ENCODE measurements at regions not wholly inside any gene's neighbourhood (a gene's known extent, or its start where the extent isn't known, plus 50 kb on each side); places are given as distances from the start of the nearest gene placed in this dataset.
"Not testable (repeated sequence)": the region's sequence is repeated elsewhere in the genome, so short reads cannot be mapped to it uniquely, and the experiment has no call there.

DNA sequence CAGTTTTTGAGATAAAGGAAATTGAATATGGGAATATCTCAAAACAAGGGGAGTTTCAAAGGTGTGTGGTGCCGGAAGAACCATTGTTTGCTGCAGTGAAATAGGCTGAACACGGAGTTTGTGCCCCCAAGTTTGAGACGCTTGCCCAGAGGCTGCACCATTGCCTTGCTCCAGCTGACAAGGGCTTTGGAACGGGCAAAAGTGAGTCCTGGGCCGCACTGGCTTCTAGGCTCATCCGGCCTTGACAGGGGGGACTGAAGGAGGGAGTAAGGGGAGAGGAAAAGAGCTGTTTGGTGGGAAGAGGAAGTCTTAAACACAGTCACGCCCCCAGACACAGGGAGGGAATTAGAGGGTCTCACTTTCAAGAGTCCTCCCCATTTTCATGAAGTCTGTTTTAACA, 269.9 kb downstream of the FAM43A start:
- no peak for DNase-seq

DNA sequence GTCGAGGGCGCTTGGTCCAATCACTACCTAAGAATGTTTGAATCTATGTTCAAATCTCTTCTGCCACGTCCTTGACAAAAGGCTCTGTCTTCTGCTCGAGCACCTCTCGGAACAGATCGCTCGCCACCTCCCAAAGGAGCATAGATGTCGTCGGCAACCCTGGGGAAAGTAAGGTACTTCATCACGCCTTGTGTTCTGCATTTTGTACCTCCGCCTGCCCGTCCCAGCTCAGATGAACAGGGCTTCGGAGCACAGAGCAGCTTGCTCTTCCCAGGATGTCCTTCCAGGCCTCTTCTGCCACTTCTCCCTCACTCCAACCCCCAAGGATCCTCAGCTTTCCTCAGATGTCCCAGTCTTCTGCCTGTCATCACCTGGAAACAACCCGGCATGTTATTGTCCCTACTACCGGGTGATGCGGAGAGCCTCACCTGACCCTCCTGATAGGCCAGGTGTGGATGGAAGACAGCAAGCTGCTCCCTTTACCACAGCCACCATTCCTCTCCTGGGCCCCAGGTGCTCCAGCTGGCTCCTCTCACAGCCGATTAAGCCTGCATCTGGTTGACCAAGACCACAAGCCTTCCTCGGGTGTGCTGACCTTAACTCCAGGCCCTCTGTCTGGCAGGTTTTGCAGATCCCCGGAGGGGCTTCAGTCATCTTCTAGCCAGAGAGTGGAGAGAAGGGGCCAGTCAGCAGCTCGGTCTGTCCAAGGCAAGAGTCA, 270.5 kb downstream of the FAM43A start:
- DNase-seq = no peak

DNA sequence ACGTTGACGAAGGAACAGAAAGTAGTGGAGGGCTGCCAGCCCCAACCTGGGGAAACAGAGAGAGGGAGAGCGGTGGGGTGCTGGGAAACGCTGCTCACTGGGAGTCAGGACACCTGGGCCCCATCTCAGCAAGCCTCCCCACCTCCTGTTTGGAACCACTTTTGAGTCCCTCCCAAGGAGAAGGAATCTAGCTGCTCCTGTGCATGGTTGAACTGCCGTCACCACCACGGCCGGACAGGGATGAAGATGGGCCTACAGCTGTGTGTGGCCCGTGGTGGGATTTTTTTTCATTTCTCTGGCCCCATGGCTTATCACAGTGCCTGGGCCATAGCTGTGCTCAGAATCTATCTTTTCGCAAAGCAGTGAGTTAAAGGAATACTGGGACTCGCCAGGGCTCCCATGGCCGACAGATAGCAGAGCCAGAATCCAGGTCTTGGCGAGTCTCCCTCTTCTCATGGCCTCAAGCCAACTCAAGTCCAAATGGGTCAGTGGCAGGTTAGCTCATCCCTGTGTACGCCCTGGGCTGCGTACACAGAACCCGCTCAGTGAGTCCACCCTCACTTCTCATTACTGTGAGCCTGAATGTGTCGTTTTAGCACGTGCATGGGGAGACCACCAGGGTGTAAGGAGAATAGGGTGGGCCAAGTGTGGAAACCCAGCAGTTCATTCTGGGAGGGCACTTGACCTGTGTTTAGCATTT, 271.2 kb downstream of the FAM43A start:
- no peak for DNase-seq

DNA sequence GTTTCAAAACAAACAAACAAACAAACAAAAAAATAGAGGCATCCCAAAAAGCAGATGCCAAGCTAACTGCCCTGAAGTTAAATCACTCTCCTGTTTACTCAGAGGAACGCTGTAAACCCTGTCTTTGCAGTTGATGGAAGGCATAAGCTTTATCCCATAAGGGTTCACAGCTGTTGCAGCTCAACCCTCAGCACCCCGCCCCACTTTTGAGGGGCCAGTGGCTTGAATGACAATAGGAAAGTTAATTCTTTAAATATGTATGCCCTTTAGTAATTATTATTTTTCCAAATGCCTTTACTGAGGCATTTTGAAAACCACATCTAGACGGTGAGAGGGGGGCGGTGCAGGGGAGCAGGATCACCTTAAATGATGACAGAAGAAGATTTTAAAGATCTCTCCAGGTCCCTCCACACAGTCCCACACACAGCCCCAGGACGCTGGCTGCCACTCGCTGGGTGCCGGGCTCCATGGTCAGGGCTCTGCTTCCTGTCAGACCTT, 272.1 kb downstream of the FAM43A start:
- no peak for DNase-seq

DNA sequence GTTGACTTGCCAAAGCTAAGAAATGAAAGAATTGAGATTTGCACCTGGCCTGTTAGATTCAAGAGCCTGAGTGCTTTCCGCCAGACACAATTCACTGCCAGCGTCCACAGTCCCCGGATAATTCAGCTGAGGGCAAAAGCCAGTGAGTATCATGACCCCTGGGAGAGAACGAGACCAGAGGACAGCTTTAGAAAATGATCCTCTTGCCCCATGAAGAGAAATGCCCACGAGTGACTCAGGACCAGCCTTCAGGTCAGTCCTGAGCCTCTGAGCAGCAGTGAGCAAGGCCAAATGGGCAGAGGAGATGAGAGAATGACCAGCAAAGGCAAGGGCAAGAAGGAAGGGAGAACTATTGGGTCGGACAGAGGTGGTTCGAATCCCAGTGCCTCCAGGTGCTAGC, 273.5 kb downstream of the FAM43A start:
- DNase-seq = no peak

DNA sequence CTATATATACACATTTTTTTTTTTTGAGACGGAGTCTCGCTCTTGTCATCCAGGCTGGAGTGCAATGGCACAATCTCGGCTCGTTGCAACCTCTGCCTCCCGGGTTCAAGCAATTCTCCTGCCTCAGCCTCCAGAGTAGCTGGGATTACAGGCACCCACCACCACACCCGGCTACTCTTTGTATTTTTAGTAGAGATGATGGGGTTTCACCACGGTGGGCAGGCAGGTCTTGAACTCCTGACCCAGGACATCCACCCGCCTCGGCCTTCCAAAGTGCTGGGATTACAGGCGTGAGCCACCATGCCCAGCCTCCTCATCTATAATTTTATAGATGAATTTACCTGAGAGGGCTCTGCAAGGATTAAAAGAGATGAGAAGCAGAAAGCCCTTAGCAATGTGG, 274.0 kb downstream of the FAM43A start:
- DNase-seq = not testable (repeated sequence)

DNA sequence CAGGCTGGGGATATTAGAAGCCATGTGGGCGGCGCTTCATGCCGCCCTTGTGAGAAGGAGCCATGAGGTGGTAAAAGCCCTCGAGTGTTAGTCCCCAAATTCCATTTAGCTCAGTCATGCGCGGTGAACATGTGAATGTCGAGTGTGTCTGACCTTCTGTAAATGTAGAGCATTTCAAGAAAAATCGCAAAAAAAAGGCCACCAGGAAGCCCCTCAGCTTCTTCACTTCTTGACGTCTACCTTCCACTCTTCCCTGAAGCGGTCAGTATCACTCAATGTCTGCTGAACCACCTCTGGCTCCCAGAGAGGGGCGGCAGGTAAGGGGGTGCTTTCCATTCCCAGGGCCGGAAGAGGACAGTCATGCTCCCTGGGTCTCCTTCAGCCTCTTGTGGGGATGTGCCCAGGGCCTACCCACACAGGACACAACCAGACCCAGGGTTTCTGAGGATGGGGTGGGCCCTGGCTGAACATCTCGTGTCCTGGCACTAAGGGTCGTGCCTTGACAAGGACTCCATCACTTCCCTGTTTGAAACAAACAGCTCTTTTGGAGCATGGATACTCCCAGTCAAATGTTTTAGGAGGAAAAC, 274.9 kb downstream of the FAM43A start:
- no peak for DNase-seq

DNA sequence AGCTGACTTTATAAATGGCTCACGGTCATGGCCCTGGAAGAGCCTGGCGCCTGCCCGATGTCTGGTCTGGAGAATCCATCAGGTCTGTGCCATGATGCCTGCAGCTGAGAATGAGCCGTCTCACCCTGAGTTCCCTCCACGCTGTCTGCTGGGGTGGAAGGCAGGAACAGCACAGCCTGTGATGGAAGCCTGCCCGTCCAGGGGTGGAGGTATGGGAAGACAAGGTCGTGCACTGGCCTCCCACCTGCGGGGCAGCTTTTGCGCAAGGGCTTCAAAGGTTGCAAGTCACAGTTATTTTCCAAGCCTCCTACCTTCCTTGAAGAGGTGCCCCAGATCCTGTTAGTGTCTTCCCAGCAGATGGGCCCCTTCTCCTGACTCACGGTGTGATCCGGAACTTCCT, 275.5 kb downstream of the FAM43A start:
- no peak for DNase-seq

DNA sequence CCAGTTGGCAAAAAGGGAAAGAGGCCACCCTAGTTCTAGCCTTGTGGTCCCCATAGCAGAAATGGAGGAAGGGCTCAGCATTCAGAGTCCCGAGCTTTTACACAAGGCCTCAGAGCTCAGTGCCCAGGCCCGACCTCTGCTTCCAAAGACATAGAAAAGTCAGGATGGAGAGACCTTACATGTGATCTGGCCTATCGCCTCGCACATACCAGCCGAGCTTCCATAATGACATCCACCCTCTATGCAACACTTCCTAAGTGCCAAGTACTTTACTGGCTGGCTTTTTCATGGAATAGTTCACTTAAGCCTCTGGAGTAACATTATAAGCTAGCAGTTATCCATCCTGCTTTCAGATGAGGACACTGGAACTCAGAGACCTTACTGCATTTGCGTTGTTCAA, 275.9 kb downstream of the FAM43A start:
- DNase-seq = no peak

DNA sequence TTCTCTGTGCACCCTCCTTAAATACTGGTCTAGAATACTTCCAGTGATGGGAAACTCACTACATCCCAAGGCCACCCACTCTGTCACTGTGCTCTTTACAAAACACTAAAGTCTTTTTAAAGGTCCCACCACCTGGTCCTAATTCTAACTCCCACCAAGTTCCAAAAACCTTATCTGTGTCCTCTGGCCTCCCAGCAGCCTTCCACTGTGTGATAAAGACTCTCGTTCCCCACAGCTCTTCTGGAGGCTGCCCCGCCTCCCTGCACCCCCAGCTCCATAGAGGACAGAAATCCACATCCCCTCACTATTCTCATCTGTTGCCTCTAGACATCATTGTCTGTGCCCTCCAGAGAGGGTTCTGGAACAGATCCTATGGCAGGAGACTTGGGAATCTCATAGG, 276.4 kb downstream of the FAM43A start:
- DNase-seq = no peak

DNA sequence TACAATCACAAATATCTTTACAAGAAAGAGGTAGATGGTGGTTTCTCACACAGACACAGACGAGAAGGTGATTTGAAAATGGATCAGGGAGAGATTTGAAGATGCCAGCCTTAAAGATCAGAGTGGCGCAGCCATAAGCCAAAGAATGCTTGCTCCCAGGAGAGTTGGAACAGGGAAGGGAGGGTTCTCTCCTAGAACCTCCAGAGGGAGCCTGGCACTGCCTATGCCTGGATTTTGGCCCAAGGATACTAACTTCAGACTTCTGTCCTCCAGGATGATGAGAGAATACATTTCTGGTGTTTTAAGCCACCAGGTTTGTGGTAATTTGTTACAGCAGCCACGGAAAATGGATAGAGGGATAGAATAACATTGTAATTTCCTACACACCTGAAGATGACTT, 279.1 kb downstream of the FAM43A start:
- no peak for DNase-seq

DNA sequence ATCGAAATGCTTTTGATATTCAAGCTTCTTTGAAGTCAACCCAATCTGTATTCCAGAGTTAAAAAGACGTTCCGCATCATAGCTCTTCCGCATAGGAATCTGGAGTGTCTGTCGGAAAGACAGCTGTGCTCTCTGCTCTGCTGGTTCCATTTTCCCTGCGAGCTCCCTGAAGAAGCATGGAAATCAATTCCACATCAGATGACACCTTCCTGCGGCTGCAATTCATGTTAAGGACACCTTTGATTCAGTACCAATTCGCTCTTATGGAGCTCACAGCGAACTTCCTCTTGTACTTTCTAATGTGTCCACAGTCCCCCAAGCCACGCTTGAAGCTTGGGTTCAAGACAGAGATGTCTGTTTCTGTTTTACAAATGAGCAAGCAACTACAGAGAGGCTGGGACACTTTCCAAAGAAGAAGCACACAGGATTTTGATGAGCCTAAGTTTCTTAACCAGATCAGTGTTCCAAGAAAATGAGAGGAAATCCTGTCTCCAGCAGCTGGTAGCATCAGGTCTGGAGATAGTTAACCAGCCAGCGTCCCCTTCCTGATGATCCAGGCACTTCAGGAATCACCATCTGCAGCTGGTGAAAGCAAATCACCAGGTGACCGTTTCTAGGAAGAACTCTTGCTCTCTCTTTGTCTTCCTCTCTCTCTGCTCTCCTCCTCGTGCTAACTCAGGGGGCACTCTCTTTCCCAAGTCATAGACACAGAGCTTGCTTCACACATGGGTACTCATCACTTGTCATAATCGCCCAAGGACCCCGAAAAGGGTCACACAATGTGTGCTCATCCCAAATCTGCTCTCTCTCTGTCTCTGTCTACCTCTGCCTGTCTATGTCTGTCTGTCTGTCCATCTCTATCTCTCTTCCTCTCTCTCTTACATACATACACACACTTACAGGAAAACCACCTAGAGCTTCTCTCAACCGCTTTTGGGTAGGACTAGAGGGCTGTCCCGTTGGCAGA, 281.8 kb downstream of the FAM43A start:
- no peak for DNase-seq

DNA sequence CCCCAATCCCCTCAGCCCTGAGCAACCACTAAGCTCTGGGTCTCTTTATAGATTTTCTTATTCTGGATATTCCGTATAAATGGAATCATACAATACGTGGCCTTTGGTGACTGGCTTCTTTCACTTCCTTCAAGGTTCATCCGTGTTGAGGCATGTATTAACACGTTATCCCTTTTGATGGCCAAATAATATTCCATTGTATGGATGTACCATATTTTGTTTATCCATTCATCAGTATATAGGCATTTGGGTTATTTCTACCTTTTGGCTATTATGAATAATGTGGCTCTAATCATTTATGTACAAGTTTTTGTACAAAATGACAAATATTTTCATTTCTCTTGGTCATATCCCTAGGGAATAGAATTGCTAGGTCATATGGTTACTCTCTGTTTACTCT, 284.4 kb downstream of the FAM43A start:
- DNase-seq = no peak

DNA sequence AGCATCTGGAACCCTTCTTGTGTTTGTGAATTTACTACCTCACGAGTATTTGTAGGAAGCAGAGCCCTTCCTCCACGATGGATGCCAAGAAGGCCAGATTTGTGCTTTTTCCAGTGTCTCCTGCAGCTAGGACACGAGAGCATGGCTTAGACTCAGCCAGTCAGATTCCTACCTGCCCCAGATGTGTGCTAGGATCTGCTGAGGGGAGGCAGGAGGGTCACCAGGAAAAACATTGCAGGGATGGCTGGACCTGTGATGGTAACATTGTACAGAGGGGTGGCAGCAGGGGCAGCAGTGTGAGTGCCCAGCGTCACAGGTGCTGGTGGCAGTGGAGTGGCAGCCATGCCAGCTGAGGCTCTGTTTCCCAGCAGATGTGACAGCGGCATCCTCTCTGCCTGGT, 285.3 kb downstream of the FAM43A start:
- DNase-seq = no peak

DNA sequence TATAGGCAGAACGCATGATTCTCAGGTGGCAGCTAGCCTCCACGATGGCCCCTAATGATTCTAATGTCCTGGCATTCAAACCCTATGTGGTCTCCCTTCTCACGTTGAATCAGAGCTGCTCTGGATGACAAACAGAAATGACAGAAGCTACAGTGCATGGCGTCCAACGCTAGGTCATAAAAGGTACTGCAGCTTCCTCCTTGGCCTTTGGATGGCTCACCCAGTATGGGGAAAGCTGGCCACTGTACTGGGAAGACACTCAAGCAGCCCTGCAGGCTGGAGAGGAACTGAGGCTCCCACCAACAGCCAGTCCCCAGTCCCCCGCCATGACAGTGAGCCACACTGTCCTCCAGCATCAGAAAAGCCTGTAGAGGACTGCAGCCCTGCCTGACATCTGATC, 286.3 kb downstream of the FAM43A start:
- DNase-seq = no peak

DNA sequence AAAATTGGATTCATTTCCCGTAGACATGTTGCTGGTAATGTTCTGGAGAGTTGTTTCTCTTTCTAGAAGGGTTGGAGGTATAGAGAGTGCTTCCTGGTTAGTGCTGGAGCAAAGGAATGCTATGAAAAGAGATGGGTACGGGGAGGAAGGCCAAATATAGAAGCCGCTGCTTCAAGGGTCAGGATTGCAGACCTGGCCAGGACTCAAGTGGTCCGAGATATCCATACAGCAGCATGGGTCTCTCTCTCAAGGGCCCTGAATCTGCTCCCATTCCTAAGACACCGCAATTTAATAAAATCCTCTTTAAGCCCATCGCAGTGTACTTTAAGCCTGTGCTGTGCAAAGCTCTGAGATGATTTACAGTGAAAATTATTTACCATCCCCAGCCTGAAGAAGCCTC, 287.0 kb downstream of the FAM43A start:
- no peak for DNase-seq

DNA sequence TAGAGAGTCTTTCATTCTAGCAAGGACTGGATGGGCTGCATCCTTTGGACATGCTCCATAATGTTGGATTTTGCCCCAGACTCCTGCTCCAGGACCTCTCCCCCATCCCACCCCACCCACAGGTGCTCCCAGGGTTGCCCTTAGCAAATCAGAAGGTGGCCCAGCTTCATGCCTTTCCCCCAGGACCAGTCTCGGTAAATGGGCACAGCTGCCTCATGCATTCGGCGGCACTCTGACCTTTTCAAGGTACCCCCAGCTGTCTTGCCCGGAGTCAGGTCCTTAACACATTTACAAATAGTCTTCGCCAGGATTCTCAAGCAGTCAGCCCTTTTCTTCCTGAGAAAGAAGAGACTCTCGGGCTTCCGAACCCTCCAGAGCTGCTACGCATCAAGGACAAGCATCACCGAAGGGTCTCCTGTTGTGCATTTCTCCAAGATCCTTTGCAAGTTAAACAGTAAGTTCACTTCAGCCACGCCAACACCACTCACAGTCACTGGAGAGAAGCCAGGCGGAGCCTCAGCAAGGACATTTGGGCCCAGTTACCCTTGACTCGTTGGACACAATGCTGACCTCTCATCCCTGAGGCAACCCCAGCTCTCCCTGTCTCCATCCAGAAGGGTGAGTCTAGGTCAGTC, 287.8 kb downstream of the FAM43A start:
- DNase-seq = no peak

DNA sequence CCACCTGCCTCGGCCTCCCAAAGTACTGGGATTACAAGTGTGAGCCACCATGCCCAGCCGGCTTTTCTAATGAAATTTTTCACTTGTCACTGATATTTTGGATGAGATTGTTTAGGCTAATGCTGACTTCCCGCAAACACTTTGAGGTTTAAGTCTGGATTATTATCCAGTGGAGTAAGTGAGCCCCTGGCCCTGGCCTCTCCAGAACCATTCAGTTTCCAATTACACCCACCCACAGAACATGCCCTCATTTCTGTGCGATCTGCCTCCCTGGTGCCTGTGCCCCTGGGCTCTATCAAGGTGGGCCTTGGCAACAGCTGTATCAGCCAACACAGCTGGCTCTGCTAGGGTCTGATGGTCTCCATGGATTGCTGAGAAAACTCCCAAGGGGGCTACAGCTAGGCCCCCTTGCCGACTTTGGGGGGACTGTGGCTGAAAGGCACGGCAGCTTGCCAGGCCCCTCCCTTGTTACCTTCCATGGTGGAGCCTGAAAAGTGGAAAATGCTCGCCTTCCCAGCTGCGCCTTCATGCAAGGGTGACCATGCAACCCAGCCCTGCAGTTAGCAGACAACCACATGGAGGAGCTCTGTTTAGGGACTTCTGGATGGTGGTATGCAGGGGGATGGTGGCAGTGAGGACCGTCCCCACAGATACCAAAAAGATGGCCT, 288.9 kb downstream of the FAM43A start:
- no peak for DNase-seq

DNA sequence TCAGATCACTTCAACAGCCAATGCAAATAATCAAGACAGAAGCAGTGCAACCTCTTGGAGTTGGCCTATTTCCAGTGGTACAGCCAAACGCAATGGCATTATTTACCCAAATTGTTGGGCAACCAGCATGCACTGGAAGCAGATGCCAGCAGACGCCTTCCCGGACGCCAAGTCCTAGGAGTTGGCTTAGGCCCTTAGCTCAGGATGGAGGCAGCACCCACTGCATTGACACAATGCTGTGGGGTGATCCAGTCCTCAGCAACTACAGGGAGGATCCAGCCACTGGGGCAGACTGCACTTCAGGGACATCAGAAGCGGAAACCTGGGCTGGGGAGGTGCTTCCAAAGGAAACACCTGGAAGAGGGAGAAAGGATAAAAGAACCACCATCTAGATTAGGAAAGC, 290.4 kb downstream of the FAM43A start:
- DNase-seq = no peak

DNA sequence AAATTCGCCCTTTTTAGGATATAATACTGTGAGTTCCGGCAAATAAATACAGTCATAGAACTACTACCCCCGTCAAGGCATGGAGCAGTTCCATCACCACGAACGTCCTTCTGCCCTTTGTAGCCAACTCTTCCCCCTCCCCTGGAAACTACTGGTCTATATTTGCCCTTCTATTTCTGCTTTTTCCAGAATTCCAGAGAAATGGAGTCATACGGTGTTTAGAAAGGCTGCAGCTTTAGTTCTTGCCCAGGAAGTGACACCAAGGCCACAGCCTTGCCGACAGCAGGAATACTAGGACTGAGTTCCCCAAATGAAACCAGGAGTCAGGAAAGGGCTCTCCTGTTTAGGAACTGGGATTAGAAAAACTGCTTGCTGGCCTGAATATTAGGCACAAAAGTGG, 291.2 kb downstream of the FAM43A start:
- no peak for DNase-seq

DNA sequence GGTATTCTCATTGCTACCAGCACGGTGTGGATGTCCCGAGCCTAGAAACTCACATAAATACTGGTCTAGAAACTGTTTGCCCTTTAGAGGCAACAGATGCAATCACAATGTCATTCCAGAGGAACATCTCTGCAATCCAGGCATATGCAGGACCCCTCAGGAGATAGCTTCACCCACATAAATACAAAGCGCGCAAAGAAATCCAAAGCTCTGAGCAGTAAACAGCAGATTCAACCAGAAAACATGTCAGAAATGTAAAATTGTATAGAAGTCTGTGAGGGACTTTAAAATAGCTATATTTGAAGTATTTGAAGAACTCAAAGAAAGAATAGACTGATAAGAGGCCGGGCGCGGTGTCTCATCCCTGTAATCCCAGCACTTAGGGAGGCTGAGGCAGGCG, 291.7 kb downstream of the FAM43A start:
- DNase-seq = no peak

DNA sequence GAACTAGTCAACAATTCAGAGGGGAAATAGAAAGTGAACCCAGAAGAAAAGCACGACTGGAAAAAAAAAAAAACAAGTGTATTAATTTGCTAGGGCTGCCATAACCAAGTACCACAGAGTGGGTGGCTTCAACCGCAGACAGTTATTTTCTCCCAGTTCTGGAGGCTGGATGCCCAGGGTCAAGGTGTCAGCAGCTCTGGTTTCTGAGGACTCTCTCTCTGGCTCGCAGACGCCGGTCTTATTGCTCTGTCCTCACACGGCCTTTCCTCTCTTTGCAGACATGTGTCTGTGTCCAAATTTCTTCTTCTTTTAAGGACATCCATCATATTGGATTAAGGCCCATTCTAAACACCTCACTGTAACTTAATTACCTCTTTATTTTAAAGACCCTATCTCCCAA, 291.8 kb downstream of the XXYLT1 start:
- DNase-seq = no peak
